Activated CD4-positive, CD25-positive, alpha-beta regulatory T cell treated with anti-CD3 and anti-CD28 coated beads, Interleukin-2, amount 50 U/mL, for 24 hours (primary cell): ENCODE measurements at regions not wholly inside any gene's neighbourhood (a gene's known extent, or its start where the extent isn't known, plus 50 kb on each side); places are given as distances from the start of the nearest gene placed in this dataset.
A peak's percentile ranks its signal among the peaks of the same experiment; 100 is the strongest.
"Not testable (repeated sequence)": the region's sequence is repeated elsewhere in the genome, so short reads cannot be mapped to it uniquely, and the experiment has no call there.

Source experiments
- ATAC-seq, 2 donors: fragments of 150-1000 bp; cut with Tn5 transposase; one replicate each; pipeline ENCODE4 v1.10.0; 2021; ENCODE audit warnings: mild to moderate bottlenecking in 1 of 2, moderate library complexity in 1 of 2

DNA sequence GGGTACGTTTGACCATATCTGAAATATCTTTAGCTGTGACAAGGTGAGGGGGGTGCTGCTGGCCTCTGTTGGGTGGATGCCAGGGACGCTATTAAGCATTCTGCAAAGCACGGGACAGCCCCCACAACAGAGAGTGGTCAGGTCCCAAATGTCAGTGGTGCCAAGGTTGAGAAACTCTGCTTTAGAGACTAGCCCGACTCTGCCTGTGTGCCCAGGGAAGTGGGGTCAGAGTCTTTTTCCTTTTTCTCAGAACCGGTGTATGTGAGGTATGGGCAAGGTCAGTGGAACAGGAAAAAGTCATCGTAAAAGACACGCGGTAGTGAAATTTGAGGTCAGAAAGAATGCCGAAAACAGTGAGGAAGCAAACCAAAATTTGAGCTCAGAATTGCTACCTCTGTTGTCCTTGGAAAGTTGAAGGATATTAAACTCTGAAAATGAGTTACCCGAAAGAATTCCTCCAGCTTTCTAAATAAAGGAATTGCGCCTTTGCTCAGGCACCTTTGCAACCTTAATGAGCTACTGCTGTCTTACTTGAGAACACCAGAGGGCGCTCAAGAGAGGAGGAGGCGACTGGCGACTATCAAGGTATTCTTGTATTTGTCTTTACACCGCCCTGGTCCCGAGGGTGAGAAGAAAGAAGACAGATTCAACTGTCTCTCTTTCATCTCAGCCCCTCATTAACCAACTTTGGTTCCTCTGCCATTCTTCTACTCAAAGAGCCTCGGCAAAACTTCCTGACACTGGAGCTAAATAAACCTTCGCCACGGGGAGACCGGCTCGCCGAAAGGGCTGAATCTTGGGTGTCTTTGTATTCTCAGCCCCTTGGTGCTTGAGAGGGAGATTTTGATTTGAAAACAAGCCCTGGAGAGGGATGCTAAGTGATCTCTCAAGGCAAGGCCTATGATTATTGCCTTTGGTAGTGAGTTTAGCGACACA lies 85.4 kb upstream of the OLIG2 start:
- ATAC-seq = no peak

DNA sequence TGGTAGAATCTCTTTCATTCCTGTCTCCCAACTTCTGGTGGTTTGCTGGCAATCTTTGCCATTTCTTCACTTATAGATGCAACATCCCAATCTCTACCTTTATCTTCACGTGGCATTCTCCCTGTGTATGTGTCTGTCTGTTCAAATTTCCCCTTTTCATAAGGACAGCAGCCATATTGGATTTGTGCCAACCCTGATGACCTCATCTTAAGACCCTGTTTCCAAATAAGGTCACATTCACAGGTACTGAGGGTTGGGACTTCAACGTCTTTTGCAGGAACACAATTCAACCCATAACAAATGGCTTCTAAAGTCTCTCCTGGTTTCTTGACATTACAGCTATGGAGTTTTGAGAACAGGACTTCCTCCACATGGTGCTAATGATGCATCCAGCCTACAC lies 84.5 kb upstream of the OLIG2 start:
- no peak for ATAC-seq

DNA sequence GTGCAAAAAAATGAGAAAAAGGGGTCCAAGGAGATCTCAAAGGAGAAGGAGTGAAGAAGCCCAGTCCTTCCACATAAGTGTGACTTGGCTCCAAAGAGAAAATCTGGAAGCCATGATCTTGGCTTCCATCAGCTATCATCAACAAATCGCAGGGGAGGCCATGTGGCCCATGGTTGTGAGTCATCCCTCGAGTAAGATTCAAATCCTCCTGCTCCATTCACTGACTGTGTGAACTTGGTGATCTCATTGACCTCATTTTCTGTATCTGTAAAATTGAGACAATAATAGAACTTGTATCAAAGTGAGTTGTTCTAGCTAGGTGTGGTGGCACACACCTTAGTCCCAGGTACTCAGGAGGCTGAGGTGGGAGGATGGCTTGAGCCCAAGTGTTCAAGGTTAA lies 79.1 kb upstream of the OLIG2 start:
- ATAC-seq = peak; percentile 68 to 69

DNA sequence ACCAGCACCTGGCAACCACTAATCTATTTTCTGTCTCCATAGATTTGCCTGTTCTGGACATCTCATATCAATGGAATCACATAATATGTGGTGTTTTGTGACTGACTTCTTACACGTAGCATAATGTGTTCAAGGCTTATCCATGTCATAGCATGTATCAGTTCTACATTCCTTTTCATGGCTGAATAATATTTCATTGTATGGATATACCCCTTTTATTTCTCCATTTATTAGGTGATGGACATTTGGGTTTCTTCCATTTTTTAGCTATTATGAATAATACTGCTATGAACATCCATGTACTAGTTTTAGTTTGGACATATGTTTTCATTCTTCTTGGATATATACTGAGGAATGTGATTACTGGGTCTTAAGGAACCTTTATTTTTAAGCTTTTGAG lies 78.0 kb upstream of the OLIG2 start:
- ATAC-seq = no peak

DNA sequence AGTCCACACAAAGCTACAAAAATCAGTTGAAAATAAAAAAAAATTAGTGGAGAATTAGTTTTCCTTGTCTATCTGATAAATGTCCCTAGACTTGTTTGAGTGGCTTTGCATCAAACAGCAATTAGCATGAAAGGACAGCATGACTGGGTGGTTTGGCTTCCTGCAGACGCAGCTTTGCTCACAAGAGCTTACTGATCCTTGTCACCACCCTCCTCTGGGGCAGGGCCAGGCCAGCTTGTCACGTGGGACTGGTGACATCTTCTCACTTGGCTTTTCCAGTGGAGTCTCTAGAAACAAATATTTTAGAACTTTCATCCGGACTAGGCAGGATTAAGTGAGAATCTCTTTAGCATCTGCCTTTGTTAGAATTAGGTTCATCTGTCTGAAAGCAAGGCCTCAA lies 76.0 kb upstream of the OLIG2 start:
- no peak for ATAC-seq

DNA sequence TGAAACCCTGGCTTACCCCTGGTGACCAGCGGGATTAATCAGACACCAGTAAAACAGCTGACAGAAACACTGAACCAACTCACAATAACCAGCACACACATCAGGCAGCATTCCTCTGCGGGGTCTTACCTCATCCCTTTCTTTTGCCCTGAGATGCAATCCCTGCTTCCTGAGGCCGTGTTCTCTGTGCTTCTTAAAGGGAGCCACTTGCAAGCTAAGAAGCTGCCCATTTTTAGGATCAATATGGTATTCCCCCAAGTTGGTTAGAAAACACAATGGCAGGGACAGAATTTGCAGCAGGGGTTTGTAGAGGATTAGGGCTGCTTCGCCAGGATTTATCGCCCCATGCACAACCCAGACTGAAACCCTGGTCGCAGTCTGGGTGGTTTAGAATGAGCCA lies 74.7 kb upstream of the OLIG2 start:
- no peak for ATAC-seq

DNA sequence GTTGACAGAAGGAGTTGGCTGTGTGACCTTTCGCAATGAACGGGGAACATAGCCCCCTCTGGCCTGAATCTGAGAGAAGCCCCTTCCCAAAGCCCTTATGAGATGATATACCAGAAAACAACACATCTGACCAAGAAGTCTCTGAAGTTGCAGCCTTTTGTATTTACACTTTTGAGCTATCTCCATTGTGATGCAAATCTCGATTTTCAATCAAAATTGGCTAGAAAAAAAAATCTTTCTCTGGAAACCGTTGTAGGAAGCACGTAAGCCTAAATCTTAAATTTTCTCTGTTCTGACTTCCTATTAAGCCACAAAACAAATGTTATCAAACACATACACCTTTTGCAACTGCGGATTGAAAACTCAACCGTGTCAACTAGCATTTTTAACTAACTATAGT lies 71.4 kb upstream of the OLIG2 start:
- ATAC-seq = no peak

DNA sequence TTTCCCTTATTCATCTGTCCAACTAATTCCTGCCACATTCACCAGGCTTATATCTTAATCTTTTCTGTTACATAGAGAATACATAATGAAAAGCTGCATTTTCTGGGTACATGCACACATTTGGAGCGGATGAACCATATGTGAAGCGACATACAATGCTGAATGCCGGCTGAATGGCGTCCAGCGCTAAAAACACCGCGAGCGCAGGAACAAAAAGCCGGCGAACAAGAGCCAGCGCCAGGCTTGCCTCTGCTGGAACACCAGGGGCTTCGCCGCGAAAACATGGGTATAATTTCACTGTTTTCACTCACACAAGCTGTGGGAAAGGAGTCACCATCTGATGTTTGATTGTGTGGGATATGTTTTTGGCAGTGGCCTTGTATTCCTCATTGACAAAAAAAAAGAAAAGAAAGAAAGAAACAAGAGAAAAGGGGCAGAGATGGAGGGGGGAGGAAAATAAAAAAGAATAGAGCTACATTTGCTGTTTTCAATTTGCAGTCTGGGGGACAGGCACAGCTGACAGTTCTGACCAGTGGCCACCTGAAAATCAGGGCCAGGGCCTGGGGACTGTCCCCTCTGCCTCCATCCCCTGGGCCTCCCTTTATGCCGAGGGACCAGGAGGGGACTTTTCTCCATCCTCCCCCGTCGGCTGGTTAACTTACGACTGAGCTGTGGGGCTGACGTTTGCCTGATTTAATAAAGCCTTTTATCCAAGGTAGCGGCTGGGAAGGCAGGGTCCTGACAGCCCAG lies 70.2 kb upstream of the OLIG2 start:
- ATAC-seq = no peak

DNA sequence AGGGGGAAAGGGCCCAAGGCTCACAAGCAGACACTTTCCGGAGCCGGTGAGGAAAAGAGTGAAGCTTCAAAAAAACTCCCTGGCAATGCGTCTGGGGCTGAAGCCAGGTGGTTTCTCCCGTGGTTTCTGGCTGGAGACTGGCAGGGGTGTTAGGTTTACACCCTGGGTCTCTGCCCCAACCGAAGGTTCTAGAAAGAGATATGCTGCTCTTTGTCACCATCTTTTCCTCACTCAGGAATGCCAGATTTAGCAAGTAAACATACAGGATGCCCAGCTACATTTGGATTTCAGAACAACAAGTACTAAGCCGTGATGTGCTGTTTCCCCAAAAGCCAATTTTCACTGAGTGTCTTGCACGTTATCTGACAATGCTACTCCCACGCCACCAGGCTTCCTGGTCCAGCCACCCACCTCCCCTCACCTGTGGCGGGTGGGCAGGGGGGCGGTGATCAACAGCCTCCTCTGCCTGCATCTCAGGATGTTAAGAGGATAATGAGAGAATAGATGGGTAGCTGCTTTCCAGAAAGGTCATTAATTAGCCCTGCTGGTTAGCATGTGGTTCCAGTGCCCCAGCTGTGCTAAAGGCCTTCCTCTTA lies 69.6 kb upstream of the OLIG2 start:
- no peak for ATAC-seq

DNA sequence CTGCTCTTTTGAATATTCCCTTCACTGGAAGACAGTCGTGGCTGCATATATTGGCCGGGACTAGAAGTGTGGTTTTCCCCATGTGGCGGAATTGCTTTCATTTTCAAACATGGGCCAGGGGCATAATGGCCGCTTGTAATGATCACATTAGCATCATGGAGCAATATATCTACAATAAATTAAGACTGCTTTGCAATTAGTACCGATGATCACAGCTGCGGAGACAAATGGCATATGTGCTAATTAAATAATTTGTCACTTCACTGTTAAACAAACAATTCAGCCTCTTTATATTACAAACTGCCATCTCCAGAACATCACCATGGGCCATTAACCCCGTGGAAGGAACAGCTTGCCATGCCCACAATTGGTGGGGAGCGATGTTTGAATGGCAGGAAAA lies 68.2 kb upstream of the OLIG2 start:
- ATAC-seq = no peak

DNA sequence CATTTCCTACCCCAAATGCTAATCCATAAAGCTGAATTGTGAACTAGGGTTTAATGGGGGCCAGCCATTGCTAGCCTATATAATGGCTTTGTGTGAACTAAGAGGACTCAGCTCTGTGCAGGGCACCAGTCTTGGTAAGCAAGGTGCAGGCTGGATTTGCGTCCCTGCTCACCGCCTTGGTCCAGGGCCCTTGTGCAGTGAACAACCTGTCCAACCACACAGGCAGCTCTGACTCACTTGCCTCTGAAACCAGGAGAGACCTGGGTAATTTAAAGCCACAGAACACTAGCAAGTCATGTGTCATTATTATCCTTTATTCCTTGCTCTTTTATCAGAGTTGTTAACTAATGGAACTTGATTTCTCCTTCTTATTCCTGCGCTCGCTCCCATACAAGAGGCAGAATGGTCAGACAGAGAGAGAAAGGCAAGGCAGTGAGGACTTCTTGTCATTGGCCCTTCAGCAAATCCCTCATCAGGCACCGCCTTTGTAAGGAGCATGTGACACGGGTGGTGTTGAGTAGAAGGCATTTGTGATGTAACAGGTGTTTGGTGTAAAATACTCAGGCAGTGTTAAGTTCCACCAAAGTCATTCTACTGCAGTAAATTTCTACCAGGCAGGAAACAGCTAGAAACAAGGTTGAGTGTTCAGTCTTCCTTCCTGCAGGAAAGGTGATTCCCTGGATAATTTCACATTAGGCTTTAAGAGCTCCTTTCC lies 67.3 kb upstream of the OLIG2 start:
- peak in 1 of 2 donors; percentile 41 for ATAC-seq

DNA sequence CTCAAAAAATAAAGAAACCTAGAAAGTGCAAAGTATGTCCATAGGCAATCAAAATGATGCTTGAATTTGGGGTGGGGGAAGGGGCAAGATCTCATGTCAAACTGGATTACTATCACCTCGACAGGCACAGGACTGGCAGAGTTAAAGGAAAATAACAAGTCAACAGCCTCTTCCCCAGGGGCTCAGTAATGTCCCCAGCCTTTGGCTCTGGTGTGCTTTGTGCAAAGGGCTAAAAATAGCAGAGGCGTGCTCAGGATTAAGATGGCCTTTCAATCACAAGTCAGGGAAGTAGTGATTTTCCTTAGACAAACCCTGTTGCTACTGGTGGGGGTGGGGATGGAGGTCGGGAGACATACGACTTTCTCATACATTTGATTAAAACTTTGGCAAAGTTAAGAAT lies 63.5 kb upstream of the OLIG2 start:
- ATAC-seq = no peak

DNA sequence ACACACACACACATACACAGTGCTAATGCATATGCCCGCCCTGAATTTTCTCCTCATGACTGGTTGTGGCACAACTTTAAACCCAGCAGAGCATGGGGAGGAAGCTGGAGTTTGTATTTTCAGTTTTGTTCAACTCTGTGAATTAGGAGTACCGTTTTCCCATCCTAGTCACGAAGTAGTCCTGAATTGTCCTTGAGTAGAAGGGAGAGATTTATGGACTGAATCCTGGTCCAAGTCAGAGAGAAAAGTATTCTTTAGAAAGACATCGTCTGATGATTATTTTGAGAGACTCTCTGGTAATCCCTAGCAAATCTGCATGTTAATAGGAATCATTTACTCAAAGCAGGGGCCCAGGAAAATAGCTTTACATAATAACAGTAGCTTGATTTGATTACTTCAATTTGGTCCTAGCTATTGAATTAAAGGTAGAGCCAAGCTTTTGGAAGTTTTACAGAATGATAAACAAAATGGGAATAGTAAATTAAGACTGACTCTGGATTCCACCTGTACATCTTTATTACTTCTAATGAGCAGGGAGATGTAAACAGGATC lies 60.5 kb upstream of the OLIG2 start:
- no peak for ATAC-seq

DNA sequence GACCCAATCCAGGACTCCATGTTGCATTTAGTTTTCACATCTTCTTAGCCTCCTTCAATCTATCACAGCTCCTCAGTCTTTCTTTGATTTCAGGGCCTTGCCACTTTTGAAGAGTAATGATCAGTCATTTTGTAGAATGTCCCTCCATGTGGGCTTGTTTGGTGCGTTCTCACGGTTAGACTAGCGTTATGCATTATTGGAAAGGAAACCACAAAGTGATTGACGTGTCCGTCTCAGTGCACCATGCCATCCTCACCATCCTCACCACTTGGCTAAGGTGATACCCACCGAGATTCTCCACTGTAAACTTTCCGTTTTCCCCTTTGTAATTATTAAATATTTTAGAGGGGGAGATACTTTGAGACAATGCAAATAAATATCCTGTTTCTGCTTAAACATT lies 59.6 kb upstream of the OLIG2 start:
- no peak for ATAC-seq

DNA sequence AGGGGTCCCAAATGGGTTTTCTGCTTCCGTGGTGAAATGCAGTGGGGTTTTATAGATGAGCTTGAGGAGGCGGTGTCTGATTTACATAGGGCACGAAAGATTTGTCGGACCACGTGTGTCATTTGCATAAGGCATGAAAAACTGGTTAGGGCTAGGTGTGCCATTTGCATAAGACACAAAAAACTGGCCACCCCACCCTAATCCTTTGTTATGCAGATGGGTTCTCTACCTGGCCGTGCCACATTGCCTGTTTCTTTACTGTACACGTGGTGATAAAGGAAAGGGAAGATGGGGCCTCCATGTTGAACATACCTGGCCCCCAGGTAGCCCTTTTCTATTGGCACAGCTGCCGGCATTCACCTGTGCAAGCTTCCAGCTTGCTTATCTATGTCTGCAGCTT lies 57.6 kb upstream of the OLIG2 start:
- ATAC-seq = not testable (repeated sequence)

DNA sequence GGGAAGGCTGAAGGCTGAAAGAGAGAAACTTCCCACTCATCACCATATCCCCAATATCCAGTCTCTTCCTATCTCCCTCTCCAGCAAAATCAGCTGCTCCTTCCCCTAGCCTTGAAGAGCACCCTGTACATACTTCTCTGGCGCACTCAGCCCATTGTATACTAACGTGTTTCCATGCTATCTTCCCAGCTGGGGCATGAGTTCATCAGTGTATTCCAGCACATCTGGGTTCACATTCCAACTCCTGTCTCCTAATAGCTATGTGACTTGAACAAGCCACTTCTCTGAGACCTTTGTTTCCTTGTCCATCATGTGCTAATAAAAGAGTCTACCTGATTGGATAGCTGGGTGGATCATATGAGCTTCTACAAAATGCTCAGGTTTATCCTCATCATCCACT lies 51.1 kb upstream of the OLIG2 start:
- no peak for ATAC-seq

DNA sequence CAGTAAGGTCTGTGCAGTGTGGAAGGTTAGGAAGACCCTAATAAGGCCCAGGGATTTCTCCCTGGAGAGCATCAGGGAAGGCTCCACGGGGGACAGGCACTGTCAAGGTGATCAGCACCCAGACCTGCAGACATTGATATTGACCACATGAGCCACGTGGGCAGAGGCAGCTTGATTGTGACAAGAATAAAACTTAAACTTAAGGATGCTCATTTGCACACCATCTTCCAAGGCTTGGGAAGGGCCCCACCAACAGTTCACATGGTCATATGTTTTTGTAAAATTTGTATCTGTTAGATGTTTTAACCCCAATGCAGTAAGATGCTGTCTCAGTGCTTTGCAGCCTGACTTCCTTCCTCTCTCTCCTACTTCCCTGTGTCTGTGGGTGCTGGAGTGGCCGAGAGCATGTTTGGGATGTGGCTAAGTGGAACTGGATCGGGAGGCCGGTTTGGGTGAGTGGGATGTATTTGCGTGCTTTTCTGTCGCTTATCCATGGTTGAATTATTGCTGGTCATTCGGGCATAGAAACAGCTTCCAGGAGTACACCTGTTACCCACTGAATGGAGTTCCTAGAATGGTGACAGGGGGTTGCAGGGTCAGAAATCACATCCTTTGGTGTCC lies 49.8 kb upstream of the OLIG2 start:
- ATAC-seq = no peak
